T-cell (primary cell): ENCODE measurements at regions not wholly inside any gene's neighbourhood (a gene's known extent, or its start where the extent isn't known, plus 50 kb on each side); places are given as distances from the start of the nearest gene placed in this dataset.

Source experiments
- ATAC-seq, 4 experiments: fragments of 200-7000 bp in 3 of 4; fragments of 150-1000 bp in 1 of 4; cut with Tn5 transposase; replicated peaks in 1 of 4; 1 replicate in 3 of 4; 2 replicates in 1 of 4; pipeline ENCODE4 v1.10.0; 2021; ENCODE audit warnings: moderate library complexity in 3 of 4, mild to moderate bottlenecking in 2 of 4, moderate number of reproducible peaks in 1 of 4
- CTCF ChIA-PET, 2 donors: fragments of 300-600 bp; sonication (Branson Sonifier 250); formaldehyde crosslinking; loops; one replicate each; lab custom pipeline; 2022; ENCODE audit warnings: antibody characterized with exemption in 2 of 2; lab: Charles Lee
- POLR2A ChIA-PET, 2 donors: fragments of 300-600 bp; sonication (Branson Sonifier 250); formaldehyde crosslinking; loops; one replicate each; lab custom pipeline; 2022; ENCODE audit warnings: antibody characterized with exemption in 2 of 2; lab: Charles Lee
- DNase-seq, 35 experiments: peaks; one replicate each; pipeline versions ENCODE4 v3.0.0 to v3.0.0-alpha.2; 2013 to 2023
- H3K27ac ChIP-seq: one replicate; pipeline ENCODE4 v1.5.1; 2013; ENCODE audit warnings: low read length
- H3K27me3 ChIP-seq, 2 experiments: replicated peaks in 1 of 2; 1 replicate in 1 of 2; 2 replicates in 1 of 2; pipeline versions ENCODE4 v1.6.1 to v1.7.0; 2013; ENCODE audit warnings: low read length in 1 of 2, mixed read lengths in 1 of 2; ENCODE audit not compliant: control insufficient read depth in 2 of 2, insufficient read depth in 2 of 2; ENCODE audit errors: extremely low read depth in 1 of 2
- H3K36me3 ChIP-seq, 2 donors: 1 replicate in 1 of 2; 2 replicates in 1 of 2; pipeline versions ENCODE4 v1.6.1 to v1.7.0; 2013; ENCODE audit warnings: low read length in 1 of 2; ENCODE audit not compliant: control insufficient read depth in 2 of 2, insufficient read depth in 1 of 2; ENCODE audit errors: extremely low read depth in 1 of 2
- H3K4me1 ChIP-seq, 2 experiments: 1 replicate in 1 of 2; 2 replicates in 1 of 2; pipeline versions ENCODE4 v1.6.1 to v1.7.0; 2013; ENCODE audit warnings: low read length in 2 of 2, mixed read lengths in 1 of 2; ENCODE audit not compliant: insufficient read depth in 2 of 2, control insufficient read depth in 1 of 2; ENCODE audit errors: extremely low read depth in 1 of 2
- H3K4me3 ChIP-seq, 2 donors: 1 replicate in 1 of 2; 2 replicates in 1 of 2; pipeline versions ENCODE4 v1.5.1 to v1.7.0; 2013; ENCODE audit warnings: mild to moderate bottlenecking in 2 of 2, low read length in 1 of 2, moderate library complexity in 1 of 2; ENCODE audit not compliant: control insufficient read depth in 1 of 2; ENCODE audit errors: extremely low read depth in 1 of 2
- H3K9me3 ChIP-seq: 2 replicates; pipeline ENCODE4 v1.7.0; 2013
- H3K27ac Mint-ChIP-seq, 2 donors: one replicate each; pipeline ENCODE4 v1.8.0; 2020 to 2021; ENCODE audit warnings: mild to moderate bottlenecking in 2 of 2, mixed read lengths in 2 of 2
- H3K27me3 Mint-ChIP-seq, 2 donors: one replicate each; pipeline ENCODE4 v1.8.0; 2021 to 2022; ENCODE audit warnings: mixed read lengths in 2 of 2
- H3K36me3 Mint-ChIP-seq: one replicate; pipeline ENCODE4 v1.8.0; 2021; ENCODE audit warnings: mixed read lengths
- H3K4me1 Mint-ChIP-seq, 3 donors: one replicate each; pipeline ENCODE4 v1.8.0; 2020 to 2022; ENCODE audit warnings: mixed read lengths in 3 of 3, mild to moderate bottlenecking in 1 of 3
- H3K4me3 Mint-ChIP-seq, 3 donors: one replicate each; pipeline ENCODE4 v1.8.0; 2020 to 2022; ENCODE audit warnings: mild to moderate bottlenecking in 3 of 3, mixed read lengths in 3 of 3, moderate library complexity in 3 of 3
- H3K9me3 Mint-ChIP-seq, 3 donors: one replicate each; pipeline ENCODE4 v1.8.0; 2020 to 2022; ENCODE audit warnings: mixed read lengths in 3 of 3
- WGBS: methylation state at CpG from one replicate; pipeline ENCODE4 v1.1.5; 2013; ENCODE audit warnings: missing lambda C conversion rate; ENCODE audit not compliant: insufficient coverage; 5-methylcytosine and 5-hydroxymethylcytosine counted together

GRCh38 chr6:19416811-19417210 lies 420.4 kb upstream of the ID4 start:
- no peaks in the 10 kb centered on the region for H3K27me3 ChIP-seq
- H3K4me3 ChIP-seq, result no peak overlapping the region
- ChIA-PET POLR2A (no interaction called here), CTCF (no interaction called here)
- no peaks in the 10 kb centered on the region for H3K9me3 ChIP-seq
- no peak for ATAC-seq
- H3K27me3 Mint-ChIP-seq, result no peaks in the 10 kb centered on the region
- no peak overlapping the region for H3K27ac ChIP-seq
- no peaks in the 10 kb centered on the region for H3K4me1 ChIP-seq
- H3K4me1 Mint-ChIP-seq, result no peaks in the 10 kb centered on the region
- H3K4me3 Mint-ChIP-seq, result no peak overlapping the region
- peaks cover 4 to 17% (median 7%) of the 10 kb centered on the region in 3 donors for H3K9me3 Mint-ChIP-seq
- H3K36me3 ChIP-seq, result no peaks in the 10 kb centered on the region
- H3K36me3 Mint-ChIP-seq, result no peaks in the 10 kb centered on the region
- no peak overlapping the region for H3K27ac Mint-ChIP-seq
- DNase-seq, result no peak

- Histone ChIP-seq H3K27me3 (no peaks in the 10 kb centered on the region), H3K4me1 (no peaks in the 10 kb centered on the region), H3K27ac (no peak overlapping the region), H3K4me3 (no peak overlapping the region), H3K9me3 (no peaks in the 10 kb centered on the region), H3K36me3 (no peaks in the 10 kb centered on the region)
- no peak overlapping the region for H3K4me3 Mint-ChIP-seq
- ChIA-PET CTCF (no interaction called here), POLR2A (no interaction called here)
- H3K36me3 Mint-ChIP-seq, result no peaks in the 10 kb centered on the region
- H3K9me3 Mint-ChIP-seq, result peaks cover 4 to 12% (median 7%) of the 10 kb centered on the region in 3 donors
- H3K27ac Mint-ChIP-seq, result no peak overlapping the region
- H3K27me3 Mint-ChIP-seq, result no peaks in the 10 kb centered on the region
- no peaks in the 10 kb centered on the region for H3K4me1 Mint-ChIP-seq
- DNase-seq, result no peak
- no peak for ATAC-seq
Measured at GRCh38 chr6:19417713-19418112, 419.5 kb upstream of the ID4 start.

GRCh38 chr6:19424853-19425252 lies 412.3 kb upstream of the ID4 start:
- DNase-seq (no peak), ATAC-seq (no peak)
- Histone ChIP-seq H3K36me3 (no peaks in the 10 kb centered on the region), H3K4me1 (no peaks in the 10 kb centered on the region), H3K9me3 (no peaks in the 10 kb centered on the region), H3K27me3 (no peaks in the 10 kb centered on the region), H3K27ac (no peak overlapping the region), H3K4me3 (no peak overlapping the region)
- Mint-ChIP-seq H3K27me3 (no peaks in the 10 kb centered on the region), H3K36me3 (no peaks in the 10 kb centered on the region), H3K27ac (no peak overlapping the region), H3K9me3 (peaks cover 4 to 14% (median 4%) of the 10 kb centered on the region in 3 donors), H3K4me3 (no peak overlapping the region), H3K4me1 (no peaks in the 10 kb centered on the region)
- POLR2A ChIA-PET, result interaction anchor here in 1 of 2 donors (0.6 kb wide), 1 partner anchor 47 kb away, joined by 5 read pairs; no protein-coding TSS in a partner anchor
- WGBS, result 44% methylated on average over 2 of the region's 2 CpGs
- CTCF ChIA-PET, result no interaction called here

- H3K27ac ChIP-seq, result no peak overlapping the region
- no peaks in the 10 kb centered on the region for H3K36me3 ChIP-seq
- Mint-ChIP-seq H3K36me3 (no peaks in the 10 kb centered on the region), H3K9me3 (peaks cover 4 to 11% (median 4%) of the 10 kb centered on the region in 3 donors), H3K4me1 (no peaks in the 10 kb centered on the region), H3K27me3 (no peaks in the 10 kb centered on the region), H3K27ac (no peak overlapping the region), H3K4me3 (no peak overlapping the region)
- DNase-seq, result no peak
- no peaks in the 10 kb centered on the region for H3K4me1 ChIP-seq
- ChIA-PET CTCF (no interaction called here), POLR2A (no interaction called here)
- ATAC-seq, result no peak
- H3K4me3 ChIP-seq, result no peak overlapping the region
- H3K27me3 ChIP-seq, result no peaks in the 10 kb centered on the region
- H3K9me3 ChIP-seq, result no peaks in the 10 kb centered on the region
- WGBS, result no CpG with 5 or more reads among the region's 1 CpG
Measured at GRCh38 chr6:19427548-19427947, 409.6 kb upstream of the ID4 start.

GRCh38 chr6:19432966-19433498 lies 404.1 kb upstream of the ID4 start:
- ATAC-seq (no peak), DNase-seq (no peak)
- ChIA-PET POLR2A (no interaction called here), CTCF (no interaction called here)
- H3K4me3 ChIP-seq, result no peak overlapping the region
- H3K27ac ChIP-seq, result no peak overlapping the region
- no peak overlapping the region for H3K4me3 Mint-ChIP-seq
- no peak overlapping the region for H3K27ac Mint-ChIP-seq
- no peaks in the 10 kb centered on the region for H3K36me3 ChIP-seq
- WGBS, result 92% methylated on average over 3 of the region's 10 CpGs
- H3K4me1 Mint-ChIP-seq, result no peaks in the 10 kb centered on the region
- no peaks in the 10 kb centered on the region for H3K4me1 ChIP-seq
- H3K9me3 ChIP-seq, result no peaks in the 10 kb centered on the region
- H3K36me3 Mint-ChIP-seq, result no peaks in the 10 kb centered on the region
- peaks cover 5 to 15% (median 8%) of the 10 kb centered on the region in 3 donors for H3K9me3 Mint-ChIP-seq
- H3K27me3 Mint-ChIP-seq, result no peaks in the 10 kb centered on the region
- H3K27me3 ChIP-seq, result no peaks in the 10 kb centered on the region

- H3K27me3 ChIP-seq, result no peaks in the 10 kb centered on the region
- H3K36me3 Mint-ChIP-seq, result no peaks in the 10 kb centered on the region
- WGBS, result no CpG with 5 or more reads among the region's 2 CpGs
- ChIA-PET POLR2A (no interaction called here), CTCF (no interaction called here)
- H3K27ac ChIP-seq, result no peak overlapping the region
- H3K36me3 ChIP-seq, result no peaks in the 10 kb centered on the region
- H3K9me3 Mint-ChIP-seq, result peaks cover 5 to 15% (median 8%) of the 10 kb centered on the region in 3 donors
- H3K4me1 Mint-ChIP-seq, result no peaks in the 10 kb centered on the region
- no peak overlapping the region for H3K4me3 ChIP-seq
- H3K4me1 ChIP-seq, result no peaks in the 10 kb centered on the region
- H3K4me3 Mint-ChIP-seq, result no peak overlapping the region
- DNase-seq (no peak), ATAC-seq (no peak)
- H3K27me3 Mint-ChIP-seq, result no peaks in the 10 kb centered on the region
- H3K27ac Mint-ChIP-seq, result no peak overlapping the region
- H3K9me3 ChIP-seq, result no peaks in the 10 kb centered on the region
Measured at GRCh38 chr6:19434065-19434464, 403.1 kb upstream of the ID4 start.

- no peaks in the 10 kb centered on the region for H3K9me3 ChIP-seq
- ChIA-PET CTCF (no interaction called here), POLR2A (no interaction called here)
- Mint-ChIP-seq H3K4me1 (no peaks in the 10 kb centered on the region), H3K27ac (no peak overlapping the region), H3K36me3 (no peaks in the 10 kb centered on the region), H3K4me3 (no peak overlapping the region), H3K27me3 (no peaks in the 10 kb centered on the region), H3K9me3 (peaks cover 5 to 15% (median 8%) of the 10 kb centered on the region in 3 donors)
- H3K27me3 ChIP-seq, result no peaks in the 10 kb centered on the region
- H3K4me3 ChIP-seq, result no peak overlapping the region
- DNase-seq, result no peak
- no peak for ATAC-seq
- H3K4me1 ChIP-seq, result no peaks in the 10 kb centered on the region
- H3K36me3 ChIP-seq, result no peaks in the 10 kb centered on the region
- no peak overlapping the region for H3K27ac ChIP-seq
- WGBS, result no CpG with 5 or more reads among the region's 3 CpGs
Measured at GRCh38 chr6:19435755-19436154, 401.4 kb upstream of the ID4 start.
